Small intestine (tissue), 7 donors: ENCODE measurements at regions not wholly inside any gene's neighbourhood (a gene's known extent, or its start where the extent isn't known, plus 50 kb on each side); places are given as distances from the start of the nearest gene placed in this dataset.

Experiments used
- DNase-seq, 2 donors: peaks; one replicate each; pipeline versions ENCODE4 v3.0.0 to v3.0.0-alpha.2; 2013
- FAIRE-seq: peaks from 2 replicates; lab custom pipeline; 2012; peaks lifted over from hg19 to GRCh38; lab: Jason Lieb, UNC
- H3K27ac ChIP-seq, 3 donors: one replicate each; pipeline ENCODE4 v1.5.1; 2013; ENCODE audit warnings: low read length in 2 of 3, mild to moderate bottlenecking in 2 of 3, control low read depth in 1 of 3, inconsistent platforms in 1 of 3, low read depth in 1 of 3, moderate library complexity in 1 of 3
- H3K27me3 ChIP-seq, 3 donors: one replicate each; pipeline ENCODE4 v1.6.1; 2013; ENCODE audit warnings: low read length in 3 of 3, inconsistent platforms in 1 of 3; ENCODE audit not compliant: control insufficient read depth in 3 of 3, insufficient read depth in 3 of 3
- H3K36me3 ChIP-seq, 3 donors: one replicate each; pipeline ENCODE4 v1.6.1; 2013; ENCODE audit warnings: low read length in 3 of 3, inconsistent platforms in 1 of 3, low read depth in 1 of 3, mild to moderate bottlenecking in 1 of 3, moderate library complexity in 1 of 3; ENCODE audit not compliant: control insufficient read depth in 3 of 3, insufficient read depth in 2 of 3
- H3K4me1 ChIP-seq, 3 donors: one replicate each; pipeline ENCODE4 v1.6.1; 2013; ENCODE audit warnings: low read length in 2 of 3, inconsistent platforms in 1 of 3, low read depth in 1 of 3, mild to moderate bottlenecking in 1 of 3, moderate library complexity in 1 of 3; ENCODE audit not compliant: control insufficient read depth in 3 of 3, insufficient read depth in 2 of 3
- H3K4me3 ChIP-seq, 3 donors: one replicate each; pipeline ENCODE4 v1.5.1; 2013; ENCODE audit warnings: low read length in 3 of 3, control low read depth in 1 of 3, inconsistent platforms in 1 of 3, low read depth in 1 of 3, mild to moderate bottlenecking in 1 of 3, moderate library complexity in 1 of 3
- H3K9me3 ChIP-seq, 2 donors: one replicate each; pipeline ENCODE4 v1.6.1; 2013; ENCODE audit warnings: low read depth in 1 of 2, low read length in 1 of 2; ENCODE audit not compliant: control insufficient read depth in 2 of 2, insufficient read depth in 1 of 2
- WGBS, 3 donors: extraction: QIAGEN DNeasy Blood & Tissue Kit; methylation state at CpG; one replicate each; pipeline ENCODE4 v1.1.7; 2013; 5-methylcytosine and 5-hydroxymethylcytosine counted together
- donor health status: healthy with polysubstance abuse.
- donor health status: control.
- donor health status: control.
- donor health status: Bipolar disorder and iron deficiency.
- donor health status: healthy.

- no peaks in the 10 kb centered on the region for H3K27me3 ChIP-seq
- no peak overlapping the region for H3K27ac ChIP-seq
- no peaks in the 10 kb centered on the region for H3K9me3 ChIP-seq
- H3K4me1 ChIP-seq, result no peaks in the 10 kb centered on the region
- H3K36me3 ChIP-seq, result no peaks in the 10 kb centered on the region
- DNase-seq (no peak), FAIRE-seq (no peak)
- no peak overlapping the region for H3K4me3 ChIP-seq
- 58 to 73% (median 63%) methylated on average over 4 of the region's 4 CpGs for WGBS, 3 donors
These were observed 226.1 kb downstream of the IRX2 start for GRCh38 chr5:2525351-2525750.

- Histone ChIP-seq H3K4me1 (no peaks in the 10 kb centered on the region), H3K27me3 (no peaks in the 10 kb centered on the region), H3K9me3 (no peaks in the 10 kb centered on the region), H3K36me3 (no peaks in the 10 kb centered on the region), H3K4me3 (no peak overlapping the region), H3K27ac (no peak overlapping the region)
- no peak for FAIRE-seq
- 83 to 86% (median 85%) methylated on average over 13 of the region's 13 CpGs for WGBS, 3 donors
- no peak for DNase-seq
These were observed 226.9 kb downstream of the IRX2 start for GRCh38 chr5:2524620-2525019.

- DNase-seq (no peak), FAIRE-seq (no peak)
- H3K4me1 ChIP-seq, result no peaks in the 10 kb centered on the region
- no peak overlapping the region for H3K27ac ChIP-seq
- no peaks in the 10 kb centered on the region for H3K27me3 ChIP-seq
- H3K4me3 ChIP-seq, result no peak overlapping the region
- no peaks in the 10 kb centered on the region for H3K9me3 ChIP-seq
- no peaks in the 10 kb centered on the region for H3K36me3 ChIP-seq
- 81 to 86% (median 81%) methylated on average over 12 of the region's 12 CpGs for WGBS, 3 donors
These were observed 228.3 kb downstream of the IRX2 start for GRCh38 chr5:2523180-2523579.

- WGBS, 3 donors, result 78 to 84% (median 80%) methylated on average over 11 of the region's 11 CpGs
- Histone ChIP-seq H3K9me3 (no peaks in the 10 kb centered on the region), H3K27me3 (no peaks in the 10 kb centered on the region), H3K36me3 (no peaks in the 10 kb centered on the region), H3K4me3 (no peak overlapping the region), H3K4me1 (no peaks in the 10 kb centered on the region), H3K27ac (no peak overlapping the region)
- DNase-seq (no peak), FAIRE-seq (no peak)
These were observed 229.1 kb downstream of the IRX2 start for GRCh38 chr5:2522372-2522771.

- no peaks in the 10 kb centered on the region for H3K27me3 ChIP-seq
- no peaks in the 10 kb centered on the region for H3K9me3 ChIP-seq
- no peaks in the 10 kb centered on the region for H3K4me1 ChIP-seq
- H3K27ac ChIP-seq, result no peak overlapping the region
- DNase-seq, result no peak
- H3K36me3 ChIP-seq, result no peaks in the 10 kb centered on the region
- WGBS, 3 donors, result 77 to 86% (median 81%) methylated on average over 9 of the region's 9 CpGs
- FAIRE-seq, result no peak
- H3K4me3 ChIP-seq, result no peak overlapping the region
These were observed 232.3 kb downstream of the IRX2 start for GRCh38 chr5:2519153-2519552.

GRCh38 chr5:2517451-2517850 is 234.0 kb downstream of the IRX2 start:
- Histone ChIP-seq H3K27me3 (no peaks in the 10 kb centered on the region), H3K27ac (no peak overlapping the region), H3K36me3 (no peaks in the 10 kb centered on the region), H3K4me3 (no peak overlapping the region), H3K9me3 (no peaks in the 10 kb centered on the region), H3K4me1 (no peaks in the 10 kb centered on the region)
- WGBS, 3 donors, result 74 to 81% (median 81%) methylated on average over 10 of the region's 10 CpGs
- DNase-seq, result no peak
- FAIRE-seq, result no peak

- Histone ChIP-seq H3K4me1 (no peaks in the 10 kb centered on the region), H3K27me3 (no peaks in the 10 kb centered on the region), H3K9me3 (no peaks in the 10 kb centered on the region), H3K36me3 (no peaks in the 10 kb centered on the region), H3K27ac (no peak overlapping the region), H3K4me3 (no peak overlapping the region)
- no peak for DNase-seq
- 84 to 91% (median 87%) methylated on average over 30 to 32 of the region's 32 CpGs for WGBS, 3 donors
- FAIRE-seq, result no peak
These were observed 236.2 kb downstream of the IRX2 start for GRCh38 chr5:2515180-2515764.

GRCh38 chr5:2514484-2514883 is 237.0 kb downstream of the IRX2 start:
- Histone ChIP-seq H3K36me3 (no peaks in the 10 kb centered on the region), H3K4me3 (no peak overlapping the region), H3K9me3 (no peaks in the 10 kb centered on the region), H3K4me1 (no peaks in the 10 kb centered on the region), H3K27me3 (no peaks in the 10 kb centered on the region), H3K27ac (no peak overlapping the region)
- FAIRE-seq (no peak), DNase-seq (no peak)
- WGBS, 3 donors, result 74 to 75% (median 75%) methylated on average over 6 of the region's 6 CpGs

GRCh38 chr5:2511706-2512105 is 239.8 kb downstream of the IRX2 start:
- H3K27ac ChIP-seq, result no peak overlapping the region
- no peaks in the 10 kb centered on the region for H3K4me1 ChIP-seq
- FAIRE-seq (no peak), DNase-seq (no peak)
- no peaks in the 10 kb centered on the region for H3K9me3 ChIP-seq
- no peaks in the 10 kb centered on the region for H3K36me3 ChIP-seq
- H3K27me3 ChIP-seq, result no peaks in the 10 kb centered on the region
- 69 to 71% (median 71%) methylated on average over 5 of the region's 5 CpGs for WGBS, 3 donors
- H3K4me3 ChIP-seq, result no peak overlapping the region
